H1 (cell line): ENCODE measurements at regions not wholly inside any gene's neighbourhood (a gene's known extent, or its start where the extent isn't known, plus 50 kb on each side); places are given as distances from the start of the nearest gene placed in this dataset.

ENCODE experiments used
- CTCF ChIA-PET: fragments of 300-600 bp; sonication (Branson Sonifier 250); formaldehyde crosslinking; loops from one replicate; lab custom pipeline; 2021; ENCODE audit not compliant: partially characterized antibody; lab: Charles Lee
- POLR2A ChIA-PET: fragments of 300-600 bp; sonication (Branson Sonifier 250); formaldehyde crosslinking; loops from one replicate; lab custom pipeline; 2021; ENCODE audit warnings: inconsistent platforms; ENCODE audit not compliant: partially characterized antibody; lab: Charles Lee
- DNase-seq, 2 experiments: peaks; one replicate each; pipeline versions ENCODE4 v3.0.0 to v3.0.0-alpha.2; 2010 to 2022; ENCODE audit warnings: low spot score in 2 of 2, low read depth in 1 of 2, mixed read lengths in 1 of 2
- FAIRE-seq: peaks from 2 replicates; lab custom pipeline; 2011; peaks lifted over from hg19 to GRCh38; lab: Jason Lieb, UNC
- H2AFZ ChIP-seq: 2 replicates; pipeline ENCODE4 v1.8.1; 2012; ENCODE audit warnings: low read length, inconsistent platforms
- H2AK5ac ChIP-seq: 2 replicates; pipeline ENCODE4 v1.6.1; 2013; ENCODE audit warnings: low read depth, low read length
- H2BK120ac ChIP-seq: replicated peaks from 2 replicates; pipeline ENCODE3; 2013; ENCODE audit warnings: low read depth, low read length, inconsistent platforms
- H2BK12ac ChIP-seq: 2 replicates; pipeline ENCODE4 v1.6.1; 2013; ENCODE audit warnings: low read depth, low read length
- H2BK15ac ChIP-seq: 2 replicates; pipeline ENCODE4 v1.6.1; 2013; ENCODE audit warnings: low read length
- H2BK20ac ChIP-seq: 2 replicates; pipeline ENCODE4 v1.6.1; 2013; ENCODE audit warnings: low read length
- H2BK5ac ChIP-seq: 2 replicates; pipeline ENCODE4 v1.6.1; 2013; ENCODE audit warnings: low read depth, low read length
- H3K14ac ChIP-seq: 2 replicates; pipeline ENCODE4 v1.6.1; 2013; ENCODE audit warnings: inconsistent platforms; ENCODE audit not compliant: insufficient read length
- H3K18ac ChIP-seq: 2 replicates; pipeline ENCODE4 v1.6.1; 2013; ENCODE audit warnings: low read length; ENCODE audit errors: extremely low read depth
- H3K23ac ChIP-seq: 2 replicates; pipeline ENCODE4 v1.6.1; 2013; ENCODE audit warnings: inconsistent platforms; ENCODE audit not compliant: insufficient read length
- H3K23me2 ChIP-seq: 2 replicates; pipeline ENCODE4 v1.6.1; 2013; ENCODE audit warnings: low read depth, low read length
- H3K27ac ChIP-seq: 2 replicates; pipeline ENCODE4 v1.6.1; 2011; ENCODE audit warnings: low read depth, low read length, inconsistent platforms
- H3K27me3 ChIP-seq, 4 experiments: replicated peaks in 1 of 4; 1 replicate in 1 of 4; 2 replicates in 3 of 4; pipeline versions ENCODE4 v1.6.1 to v1.8.1; 2011 to 2013; ENCODE audit warnings: low read length in 3 of 4, mild to moderate bottlenecking in 3 of 4, inconsistent platforms in 2 of 4, mixed read lengths in 2 of 4, moderate library complexity in 1 of 4; ENCODE audit not compliant: control insufficient read depth in 3 of 4, insufficient read depth in 3 of 4; ENCODE audit errors: extremely low read depth in 1 of 4
- H3K36me3 ChIP-seq, 4 experiments: 2 replicates each; pipeline versions ENCODE4 v1.6.1 to v1.8.1; 2011 to 2013; ENCODE audit warnings: mild to moderate bottlenecking in 4 of 4, low read length in 3 of 4, moderate library complexity in 2 of 4, control low read depth in 1 of 4, inconsistent platforms in 1 of 4; ENCODE audit not compliant: insufficient read depth in 4 of 4, control insufficient read depth in 2 of 4
- H3K4ac ChIP-seq: replicated peaks from 2 replicates; pipeline ENCODE3; 2013; ENCODE audit warnings: low read length, low read depth, mixed read lengths, inconsistent platforms; ENCODE audit not compliant: insufficient read length
- H3K4me1 ChIP-seq, 4 experiments: replicated peaks in 1 of 4; 1 replicate in 1 of 4; 2 replicates in 3 of 4; pipeline versions ENCODE4 v1.6.1 to v1.8.1; 2011 to 2013; ENCODE audit warnings: low read length in 3 of 4, inconsistent platforms in 2 of 4, mixed read lengths in 1 of 4; ENCODE audit not compliant: insufficient read depth in 4 of 4, control insufficient read depth in 3 of 4
- H3K4me2 ChIP-seq, 2 experiments: 2 replicates each; pipeline versions ENCODE4 v1.6.1 to v1.8.1; 2011 to 2013; ENCODE audit warnings: low read depth in 2 of 2, low read length in 2 of 2, control low read depth in 1 of 2, inconsistent platforms in 1 of 2, mild to moderate bottlenecking in 1 of 2; ENCODE audit not compliant: insufficient read depth in 1 of 2
- H3K4me3 ChIP-seq, 4 experiments: fragments of 200-600, 300-600 bp in 1 of 4; sonication (generic), shearing (Covaris generic), sonication (Bioruptor Twin) in 1 of 4; 2 replicates each; pipeline versions ENCODE4 v1.5.1 to v1.8.1; 2011 to 2016; ENCODE audit warnings: low read length in 4 of 4, low read depth in 3 of 4, control low read depth in 2 of 4, inconsistent platforms in 2 of 4, mild to moderate bottlenecking in 2 of 4, mixed read lengths in 1 of 4, moderate library complexity in 1 of 4; ENCODE audit not compliant: insufficient read depth in 2 of 4; ENCODE audit errors: extremely low read depth in 1 of 4
- H3K56ac ChIP-seq: replicated peaks from 2 replicates; pipeline ENCODE3; 2013; ENCODE audit warnings: low read depth, mild to moderate bottlenecking, mixed read lengths, low read length, inconsistent platforms; ENCODE audit not compliant: insufficient read length
- H3K79me1 ChIP-seq: 2 replicates; pipeline ENCODE4 v1.6.1; 2013; ENCODE audit warnings: low read depth, low read length, control low read depth
- H3K79me2 ChIP-seq, 2 experiments: 2 replicates each; pipeline versions ENCODE4 v1.6.1 to v1.8.1; 2012 to 2013; ENCODE audit warnings: low read length in 2 of 2, mild to moderate bottlenecking in 2 of 2, inconsistent platforms in 1 of 2; ENCODE audit not compliant: insufficient read depth in 2 of 2, control insufficient read depth in 1 of 2
- H3K9ac ChIP-seq, 4 experiments: replicated peaks in 1 of 4; 1 replicate in 1 of 4; 2 replicates in 3 of 4; pipeline versions ENCODE4 v1.6.1 to v1.8.1; 2011 to 2013; ENCODE audit warnings: low read depth in 3 of 4, low read length in 3 of 4, control low read depth in 2 of 4, mild to moderate bottlenecking in 2 of 4, moderate library complexity in 2 of 4, inconsistent platforms in 1 of 4; ENCODE audit errors: extremely low read depth in 1 of 4
- H3K9me3 ChIP-seq, 2 experiments: 2 replicates each; pipeline versions ENCODE4 v1.6.1 to v1.8.1; 2012 to 2013; ENCODE audit warnings: mild to moderate bottlenecking in 2 of 2, moderate library complexity in 2 of 2, control low read depth in 1 of 2, inconsistent platforms in 1 of 2, low read depth in 1 of 2, low read length in 1 of 2, mixed read lengths in 1 of 2; ENCODE audit not compliant: insufficient read depth in 2 of 2
- H4K20me1 ChIP-seq, 2 experiments: replicated peaks in 1 of 2; 2 replicates each; pipeline versions ENCODE3 to v1.8.1; 2011 to 2013; ENCODE audit warnings: inconsistent platforms in 2 of 2, low read length in 2 of 2, mild to moderate bottlenecking in 1 of 2; ENCODE audit not compliant: insufficient read depth in 2 of 2, control insufficient read depth in 1 of 2
- H4K5ac ChIP-seq: 2 replicates; pipeline ENCODE4 v1.6.1; 2013; ENCODE audit warnings: low read length, low read depth, mixed read lengths, inconsistent platforms; ENCODE audit not compliant: insufficient read length
- H4K8ac ChIP-seq: 2 replicates; pipeline ENCODE4 v1.8.0; 2013; ENCODE audit warnings: mild to moderate bottlenecking, moderate library complexity, low read length, inconsistent platforms; ENCODE audit not compliant: insufficient read depth; ENCODE audit errors: extremely low read depth
- H4K91ac ChIP-seq: replicated peaks from 2 replicates; pipeline ENCODE3; 2013; ENCODE audit warnings: low read length, mixed read lengths, inconsistent platforms; ENCODE audit not compliant: insufficient read length
- CTCF ChIP-seq, 3 experiments: IDR thresholded peaks; 1 replicate in 2 of 3; 2 replicates in 1 of 3; pipeline versions ENCODE4 v1.5.1 to v1.6.1; 2011; ENCODE audit warnings: low read length in 3 of 3, mild to moderate bottlenecking in 3 of 3, inconsistent platforms in 2 of 3, low read depth in 1 of 3, moderate library complexity in 1 of 3; ENCODE audit not compliant: insufficient read depth in 1 of 3; ENCODE audit errors: control extremely low read depth in 1 of 3
- HDAC2 ChIP-seq, 2 experiments: fragments of 300-600 bp in 1 of 2; sonication (generic) in 1 of 2; IDR thresholded peaks; 2 replicates each; pipeline ENCODE4 v1.6.1; 2011 to 2012; ENCODE audit warnings: low read depth in 2 of 2, low read length in 2 of 2, mild to moderate bottlenecking in 2 of 2, moderate library complexity in 2 of 2, borderline replicate concordance in 1 of 2, inconsistent platforms in 1 of 2
- POLR2AphosphoS5 ChIP-seq: IDR thresholded peaks from 2 replicates; pipeline ENCODE4 v1.6.1; 2011; ENCODE audit warnings: low read depth, low read length
- SAP30 ChIP-seq: fragments of 300-600 bp; sonication (generic); IDR thresholded peaks from 2 replicates; pipeline ENCODE4 v1.7.1; 2012; ENCODE audit warnings: low read length, moderate library complexity, mild to moderate bottlenecking, inconsistent platforms; ENCODE audit not compliant: insufficient read depth, insufficient replicate concordance
- SIX5 ChIP-seq: IDR thresholded peaks from 2 replicates; pipeline ENCODE4 v1.6.1; 2011; ENCODE audit warnings: mild to moderate bottlenecking, low read depth, low read length
- TBP ChIP-seq: IDR thresholded peaks from 2 replicates; pipeline ENCODE4 v1.6.1; 2011; ENCODE audit warnings: low read depth, low read length, improper control_type of control experiment
- WGBS, 2 experiments: shearing (Covaris generic) in 1 of 2; methylation state at CpG; one replicate each; pipeline versions ENCODE4 v1.1.6 to v1.1.7; 2013 to 2015; ENCODE audit warnings: low lambda C conversion rate in 2 of 2, mixed read lengths in 2 of 2, inconsistent platforms in 1 of 2, low coverage in 1 of 2, missing lambda C conversion rate in 1 of 2; ENCODE audit not compliant: insufficient replicate concordance in 2 of 2, insufficient coverage in 1 of 2, insufficient read length in 1 of 2; ENCODE audit errors: extremely low coverage in 1 of 2, missing lambda C conversion rate in 1 of 2; 5-methylcytosine and 5-hydroxymethylcytosine counted together
- TF ChIP-seq, protein P1 (sequence below): IDR thresholded peaks from 2 replicates; pipeline ENCODE4 v1.6.1; 2011; ENCODE audit warnings: low read length, improper control_type of control experiment

DNA sequence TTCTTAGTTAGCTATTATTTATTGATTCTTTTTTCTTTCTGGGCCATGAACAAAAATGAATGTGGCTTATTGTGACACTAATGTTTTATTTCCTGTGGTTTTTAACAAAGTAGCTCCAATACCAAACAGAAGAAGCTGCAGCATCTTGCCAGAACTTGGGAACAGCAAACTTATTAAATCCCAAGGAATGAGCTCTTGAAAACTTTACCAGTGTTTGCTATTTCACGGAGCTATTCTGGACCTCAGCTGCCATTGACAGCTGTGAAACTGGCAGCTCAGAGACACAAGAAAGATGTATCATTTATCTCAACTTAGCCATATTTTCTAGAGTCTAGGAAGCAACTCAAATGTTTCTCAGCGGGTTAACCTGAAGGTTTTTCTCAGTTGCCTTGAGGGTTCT lies 91.0 kb upstream of the NEUROD1 start:
- Histone ChIP-seq H3K18ac (no peak overlapping the region), H2BK20ac (no peak overlapping the region), H2BK120ac (no peak overlapping the region), H3K27me3 (no peaks in the 10 kb centered on the region), H3K9ac (no peak overlapping the region), H4K20me1 (no peaks in the 10 kb centered on the region), H2BK5ac (no peak overlapping the region), H3K4me2 (no peak overlapping the region), H3K4me1 (no peaks in the 10 kb centered on the region), H3K79me2 (no peaks in the 10 kb centered on the region), H3K9me3 (no peaks in the 10 kb centered on the region), H2BK15ac (no peak overlapping the region), H3K79me1 (no peaks in the 10 kb centered on the region), H4K8ac (no peak overlapping the region), H2BK12ac (no peak overlapping the region), H4K5ac (no peak overlapping the region), H2AK5ac (no peak overlapping the region), H2AFZ (no peak overlapping the region), H3K36me3 (no peaks in the 10 kb centered on the region), H3K23ac (no peak overlapping the region), H3K27ac (no peak overlapping the region), H3K23me2 (no peaks in the 10 kb centered on the region), H3K56ac (no peak overlapping the region), H3K14ac (no peak overlapping the region), H4K91ac (no peak overlapping the region), H3K4me3 (no peak overlapping the region), H3K4ac (no peak overlapping the region)
- ChIA-PET CTCF (interaction anchor here (0.7 to 2.0 kb wide), 5 partner anchors 10 to 205 kb away, joined by 3 to 8 read pairs (median 4); no protein-coding TSS in a partner anchor), POLR2A (no interaction called here)
- WGBS, 2 experiments, result 94% methylated on average over 2 of the region's 2 CpGs; no CpG with 5 or more reads in 1 of the 2 experiments
- DNase-seq (no peak), FAIRE-seq (no peak)
- TF ChIP-seq SIX5, result no peak
- TF ChIP-seq POLR2AphosphoS5, result no peak
- TF ChIP-seq SAP30, result no peak
- TF ChIP-seq HDAC2 (IDR thresholded peaks at IDR 0.05; ENCODE audit: borderline replicate concordance in 1 of 2, low read depth in 2 of 2, low read length in 2 of 2), result no peak
- no peak for TF ChIP-seq CTCF (IDR thresholded peaks at IDR 0.05; ENCODE audit: control extremely low read depth in 1 of 3, insufficient read depth in 1 of 3, low read depth in 1 of 3, low read length in 3 of 3)
- TF ChIP-seq, protein P1, sequence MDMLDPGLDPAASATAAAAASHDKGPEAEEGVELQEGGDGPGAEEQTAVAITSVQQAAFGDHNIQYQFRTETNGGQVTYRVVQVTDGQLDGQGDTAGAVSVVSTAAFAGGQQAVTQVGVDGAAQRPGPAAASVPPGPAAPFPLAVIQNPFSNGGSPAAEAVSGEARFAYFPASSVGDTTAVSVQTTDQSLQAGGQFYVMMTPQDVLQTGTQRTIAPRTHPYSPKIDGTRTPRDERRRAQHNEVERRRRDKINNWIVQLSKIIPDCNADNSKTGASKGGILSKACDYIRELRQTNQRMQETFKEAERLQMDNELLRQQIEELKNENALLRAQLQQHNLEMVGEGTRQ, result no peak
- TF ChIP-seq TBP, result no peak
